DMS53 treated with DMSO at 0.1 percent for 48 hours (cell line): ENCODE measurements at regions not wholly inside any gene's neighbourhood (a gene's known extent, or its start where the extent isn't known, plus 50 kb on each side); places are given as distances from the start of the nearest gene placed in this dataset.

Experiments used
- DNase-seq: peaks from one replicate; lab custom pipeline; 2025; ENCODE audit not compliant: unreplicated experiment; lab: John Stamatoyannopoulos, UW

DNA sequence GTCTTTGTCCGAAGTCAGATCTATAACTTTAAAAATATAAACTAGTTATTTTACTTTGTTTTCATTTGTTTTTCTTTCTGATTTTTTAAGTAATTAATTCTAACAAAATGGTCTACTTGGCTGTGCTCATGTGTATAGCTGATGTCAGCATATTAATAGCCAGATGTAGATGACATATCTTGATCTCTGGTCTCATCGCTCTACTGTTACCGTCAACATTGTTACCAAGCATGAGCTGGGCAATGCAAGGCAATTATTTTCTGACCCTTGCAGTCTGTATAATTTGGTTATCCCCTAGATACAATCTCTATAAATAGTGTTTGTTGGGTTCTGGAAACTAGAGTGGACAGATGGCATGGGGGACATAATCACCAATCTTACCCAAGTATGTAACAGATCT is 151.6 kb upstream of the PTPRK start:
- no peak for DNase-seq

DNA sequence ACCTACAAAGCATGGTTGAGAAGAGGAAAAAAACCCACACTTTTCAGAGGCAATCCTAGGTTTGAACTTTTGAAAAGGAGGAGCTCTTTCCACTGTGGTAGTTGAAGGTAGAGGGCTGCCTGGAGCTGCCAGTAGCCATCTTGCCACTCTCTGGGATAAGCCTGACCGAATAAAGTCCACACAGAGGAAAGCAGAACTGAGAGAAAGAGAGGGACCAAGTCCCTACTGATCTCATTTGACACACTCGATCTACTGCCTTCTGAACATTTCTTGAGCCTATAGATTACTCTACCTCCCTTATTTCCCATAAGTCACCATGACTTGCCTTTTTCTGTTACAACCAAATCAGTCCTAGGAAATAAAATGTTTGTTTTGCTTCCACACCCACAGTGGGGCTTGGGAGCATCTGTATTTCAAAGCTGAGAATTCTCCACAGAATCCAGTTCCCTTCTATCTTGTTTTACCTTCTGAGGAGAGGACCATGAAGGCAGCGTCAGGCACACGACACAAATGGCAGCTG is 147.0 kb upstream of the PTPRK start:
- no peak for DNase-seq

DNA sequence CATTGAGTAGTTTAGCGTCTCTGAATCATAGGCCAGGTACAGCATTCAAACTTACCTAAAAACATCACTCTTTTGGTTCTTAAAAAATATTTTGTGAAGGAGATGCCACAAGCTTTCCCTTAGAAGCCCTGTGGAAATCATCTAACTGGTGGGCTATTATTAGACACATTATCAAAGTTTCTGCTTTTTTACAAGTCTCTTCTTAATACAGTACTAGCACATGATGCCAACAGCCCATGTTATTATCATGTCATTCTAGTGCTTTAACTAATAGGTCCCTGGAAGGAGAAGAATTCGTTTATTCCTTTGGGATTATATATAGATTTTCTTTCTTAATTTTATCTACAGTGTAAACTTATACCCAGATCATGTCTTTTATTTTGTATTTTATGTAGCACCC is 146.0 kb upstream of the PTPRK start:
- no peak for DNase-seq

DNA sequence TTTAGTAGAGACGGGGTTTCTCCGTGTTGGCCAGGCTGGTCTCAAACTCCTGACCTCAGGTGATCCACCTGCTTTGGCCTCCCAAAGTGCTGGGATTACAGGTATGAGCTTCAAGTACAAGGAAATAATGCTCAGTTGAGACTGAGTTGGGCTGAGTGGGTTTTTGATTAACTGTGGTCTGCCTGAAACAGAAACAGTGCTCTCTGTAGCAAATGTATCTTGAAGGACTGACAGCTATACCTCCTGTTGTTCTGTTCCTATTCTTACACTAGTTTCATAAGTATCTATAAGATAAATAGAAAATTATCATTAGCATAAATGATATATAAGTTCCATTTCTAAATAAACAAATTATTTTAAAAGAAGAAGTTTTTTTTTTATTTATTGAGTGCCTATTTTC is 142.8 kb upstream of the PTPRK start:
- no peak for DNase-seq

DNA sequence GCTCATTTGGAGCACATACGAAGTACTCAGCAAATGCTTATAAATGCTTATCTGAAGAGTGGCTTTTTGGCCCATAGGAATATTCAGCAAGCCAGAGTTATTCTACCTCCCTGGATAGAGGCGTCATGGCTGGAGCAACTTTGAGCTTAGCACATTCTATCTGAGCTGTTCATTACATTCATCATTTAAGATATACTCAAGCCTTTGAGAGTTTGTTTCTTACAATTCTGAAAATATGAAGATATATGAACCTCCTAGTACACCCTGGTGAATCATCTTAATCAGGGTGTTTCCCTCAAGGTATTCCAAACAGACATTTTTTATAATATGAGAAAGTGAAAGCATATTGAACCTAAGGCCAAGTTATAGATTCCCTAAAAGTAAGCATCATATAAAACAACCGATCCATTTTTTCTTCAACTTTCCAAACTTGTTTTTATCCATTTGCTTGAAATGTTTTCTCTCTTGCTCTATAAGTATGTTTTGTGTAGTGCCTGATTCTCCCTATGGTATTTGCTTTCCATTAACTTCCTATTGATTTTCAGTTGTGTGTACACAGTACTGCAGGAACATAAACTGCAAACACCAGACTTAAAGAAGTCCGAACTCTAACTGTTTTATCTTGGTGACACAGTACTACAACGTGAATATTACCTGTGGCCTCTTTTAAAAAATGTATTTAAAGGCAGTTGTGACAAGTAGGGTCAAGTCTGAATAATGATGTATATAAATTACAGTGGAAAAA is 139.7 kb upstream of the PTPRK start:
- no peak for DNase-seq

DNA sequence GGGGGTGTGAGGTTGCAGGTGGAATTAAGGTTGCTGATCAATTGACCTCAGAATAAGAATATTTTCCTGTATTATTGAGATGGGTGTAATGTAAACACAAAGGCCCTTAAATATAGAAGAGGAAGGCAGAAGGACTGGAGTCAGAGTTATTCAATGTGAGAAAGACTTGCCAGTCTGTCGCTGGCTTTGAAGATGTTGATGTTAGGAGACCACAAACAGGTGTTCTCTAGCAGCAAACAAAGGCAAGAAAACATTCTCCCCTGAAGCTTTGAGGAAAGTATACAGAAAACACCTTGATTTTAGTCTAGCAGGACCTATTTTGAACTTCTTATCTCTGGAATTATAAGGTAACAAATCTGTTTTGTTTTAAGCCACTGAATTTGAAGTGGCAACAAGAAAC is 138.9 kb upstream of the PTPRK start:
- no peak for DNase-seq

DNA sequence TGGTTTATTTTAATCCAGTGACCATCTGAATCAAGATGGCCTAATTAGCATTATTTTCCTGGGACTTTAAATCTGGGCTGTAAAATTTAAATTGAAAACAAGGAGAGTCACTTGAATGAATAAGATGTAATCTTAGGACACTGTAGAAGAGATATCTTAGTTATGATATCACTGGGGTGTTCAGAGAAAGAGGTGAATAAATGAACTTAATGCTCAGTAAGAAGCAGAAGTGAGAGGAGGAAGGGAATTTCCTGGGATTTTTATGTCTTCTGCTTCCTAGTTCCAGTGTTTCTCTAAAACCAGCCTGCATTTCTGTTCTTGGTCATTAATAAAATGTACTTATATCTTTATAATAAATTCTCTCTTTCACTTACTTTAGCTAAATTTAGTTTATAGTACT is 136.8 kb upstream of the PTPRK start:
- DNase-seq: no peak

DNA sequence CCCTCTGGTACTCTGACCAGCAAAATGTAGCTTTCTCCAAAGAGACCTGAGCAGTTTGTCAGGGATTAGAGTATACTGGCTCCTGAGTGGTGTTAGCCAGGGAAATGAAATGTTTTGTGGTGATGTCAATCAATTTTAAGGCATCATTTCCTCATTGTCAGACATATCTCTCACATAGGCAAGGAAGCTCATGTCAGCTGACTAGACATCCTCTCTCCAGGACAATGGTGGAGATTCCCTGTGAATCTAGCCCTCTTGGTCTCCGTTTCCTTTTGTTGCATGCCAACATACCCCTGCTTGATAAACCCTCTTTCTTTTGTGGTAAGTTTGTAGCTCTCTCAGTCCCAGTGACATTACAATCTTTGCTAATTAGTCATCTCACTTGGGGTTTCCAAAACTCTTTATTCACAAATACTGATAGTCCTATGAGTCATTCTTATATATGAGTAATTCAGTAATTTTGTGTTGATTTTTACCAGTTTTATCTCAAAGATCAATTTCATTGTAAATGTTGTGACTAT is 135.6 kb upstream of the PTPRK start:
- no peak for DNase-seq

DNA sequence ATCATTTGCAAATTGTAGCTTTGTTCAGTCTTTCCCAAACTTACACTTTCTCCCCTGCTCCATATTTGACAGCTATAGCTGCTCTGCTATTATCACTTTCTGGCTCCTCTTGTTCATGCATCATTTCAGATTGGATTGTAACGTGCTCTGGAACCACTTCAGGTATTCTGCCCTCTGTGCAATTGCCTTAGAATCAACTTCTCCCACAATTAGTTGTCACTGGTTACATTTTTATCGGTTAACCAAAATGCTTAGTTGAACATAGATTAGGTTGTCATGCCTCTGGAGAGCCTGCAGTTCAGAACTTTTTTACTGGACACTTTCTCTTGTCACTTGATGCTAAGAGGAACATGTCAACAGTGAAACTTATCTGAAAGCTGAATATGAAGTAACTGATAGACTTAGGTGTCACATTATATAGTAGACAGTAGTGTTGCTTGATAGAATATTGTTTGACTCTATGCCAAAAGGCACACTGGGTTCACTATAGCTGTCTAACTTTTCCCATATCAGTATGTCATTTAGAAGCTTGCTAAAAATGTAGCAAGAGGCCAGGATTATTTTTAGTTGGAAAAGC is 127.7 kb upstream of the PTPRK start:
- no peak for DNase-seq

DNA sequence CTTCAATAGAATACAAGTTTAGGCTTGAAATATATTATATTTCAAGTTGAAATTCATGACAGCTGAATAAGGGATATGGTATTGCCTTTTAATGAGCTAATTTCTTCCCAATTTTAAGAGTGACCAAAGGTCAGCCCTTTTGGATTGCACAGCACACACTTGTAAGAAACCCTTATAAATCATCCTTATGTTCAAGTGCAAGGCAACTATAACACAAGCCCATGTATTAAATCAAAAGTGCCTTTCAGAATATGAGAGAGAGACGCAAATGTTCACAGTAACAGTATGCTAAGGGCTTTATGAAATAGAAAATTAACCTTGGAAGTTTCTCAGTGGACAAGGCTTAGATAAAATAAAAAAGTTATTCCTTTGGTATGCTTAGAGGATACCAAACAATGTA is 121.7 kb upstream of the PTPRK start:
- no peak for DNase-seq

DNA sequence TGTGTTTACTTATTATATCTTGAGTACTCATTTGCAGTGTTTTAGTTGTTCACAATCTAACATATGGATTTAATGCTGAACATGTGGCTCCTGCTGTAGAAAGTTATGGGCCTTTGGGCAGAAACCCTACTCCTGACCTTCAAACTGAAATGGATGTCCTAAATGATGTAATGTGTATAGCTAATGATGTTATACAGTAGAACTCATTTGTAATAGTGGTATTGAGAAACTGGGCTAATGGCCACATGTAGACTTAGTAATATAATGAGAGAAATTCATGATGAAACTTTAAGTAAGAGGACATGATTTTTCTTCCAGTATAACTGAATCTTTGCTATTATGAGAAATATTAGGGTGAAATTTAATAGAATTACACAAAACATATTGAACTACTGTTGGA is 121.3 kb upstream of the PTPRK start:
- no peak for DNase-seq

DNA sequence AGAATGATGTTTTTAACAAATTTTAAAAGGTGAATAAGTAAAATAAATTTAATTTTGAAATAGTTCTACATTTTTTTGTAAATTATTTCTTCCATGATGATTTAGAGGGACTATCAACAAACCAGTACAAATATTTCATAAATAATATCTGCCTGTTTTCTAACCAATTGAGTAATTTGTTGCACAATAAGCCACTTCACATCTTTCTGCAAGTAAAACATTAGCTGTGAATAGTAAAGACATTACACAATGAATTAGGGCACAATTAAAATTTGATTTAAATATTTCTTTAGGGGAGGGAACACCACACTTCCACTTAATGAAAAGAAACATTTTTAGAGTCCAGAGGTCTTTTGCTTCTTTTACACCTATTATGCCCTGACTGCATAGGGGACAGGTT is 118.4 kb upstream of the PTPRK start:
- no peak for DNase-seq

DNA sequence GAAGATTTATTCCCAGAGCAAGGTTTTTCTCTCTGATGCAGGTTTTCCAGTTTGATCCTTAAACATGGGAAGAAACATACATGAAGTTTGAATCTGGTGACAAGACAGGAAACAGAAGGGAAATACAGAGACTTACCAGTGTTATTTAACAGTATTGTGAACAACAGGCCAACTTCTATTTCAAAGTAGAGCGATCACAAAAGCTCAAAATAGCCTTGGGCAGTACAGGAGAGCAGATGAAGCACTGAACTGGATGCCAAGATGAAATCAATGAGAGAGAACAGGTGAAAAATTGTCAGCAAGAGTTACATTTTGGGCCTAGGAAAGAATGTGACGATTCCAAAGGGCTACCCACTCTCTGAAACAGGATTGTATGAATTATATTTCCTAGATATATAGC is 114.8 kb upstream of the PTPRK start:
- no peak for DNase-seq

DNA sequence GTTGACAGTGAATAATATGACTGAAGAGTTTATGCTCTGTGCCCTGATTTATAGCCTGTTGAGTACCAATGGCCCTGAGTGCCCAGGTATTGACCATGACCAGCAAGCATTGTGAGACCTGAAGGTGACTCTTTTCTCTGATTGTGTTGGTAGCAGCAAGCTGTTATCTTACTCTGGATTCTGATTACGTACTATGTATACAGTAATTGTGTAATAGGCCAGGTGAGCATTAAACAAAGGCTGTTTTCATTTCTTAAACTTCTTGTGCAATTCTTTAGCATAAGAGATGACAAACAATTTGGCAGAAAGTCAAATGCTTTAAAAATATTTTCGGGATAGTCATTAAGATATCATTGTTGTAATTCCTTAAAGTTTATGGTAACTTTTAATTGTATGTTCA is 111.7 kb upstream of the PTPRK start:
- DNase-seq: no peak

DNA sequence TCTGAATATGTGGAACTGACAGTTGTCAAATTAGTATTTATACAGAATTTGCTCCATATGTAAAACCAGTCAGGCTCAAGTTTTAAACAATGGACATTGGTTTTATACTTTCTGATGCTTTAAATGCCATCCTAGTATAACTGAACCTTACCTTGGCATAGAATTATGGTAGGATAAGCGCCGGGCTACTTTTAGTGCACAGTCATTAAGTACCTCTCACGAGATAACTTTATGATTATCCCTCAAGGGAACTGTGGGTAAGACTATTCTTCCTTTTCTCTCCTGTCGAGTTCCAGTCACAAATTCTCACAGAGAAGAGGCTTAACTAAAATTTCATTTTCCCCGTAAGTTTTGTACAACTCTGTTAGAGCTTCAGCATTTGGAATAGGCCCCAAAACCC is 110.6 kb upstream of the PTPRK start:
- DNase-seq: no peak

DNA sequence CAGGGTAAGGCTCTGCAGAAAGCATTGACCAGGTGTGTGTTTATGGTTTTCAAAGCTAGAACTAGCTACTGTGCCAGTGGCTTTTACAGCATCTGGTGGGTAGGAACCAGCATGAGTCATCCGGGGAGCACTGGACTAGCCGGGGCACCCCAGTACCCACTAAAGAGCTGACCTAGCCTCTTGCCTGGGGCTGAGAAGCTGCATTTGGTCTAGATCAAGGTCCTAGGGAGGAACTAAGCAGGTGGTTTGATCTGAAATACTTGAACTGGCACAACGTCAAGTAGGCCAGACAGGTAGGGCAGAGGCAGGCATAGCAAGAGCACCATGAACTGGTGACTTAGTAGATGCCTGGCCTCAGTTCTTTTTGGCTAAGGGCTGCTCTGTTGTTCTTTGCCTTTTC is 109.8 kb upstream of the PTPRK start:
- no peak for DNase-seq

DNA sequence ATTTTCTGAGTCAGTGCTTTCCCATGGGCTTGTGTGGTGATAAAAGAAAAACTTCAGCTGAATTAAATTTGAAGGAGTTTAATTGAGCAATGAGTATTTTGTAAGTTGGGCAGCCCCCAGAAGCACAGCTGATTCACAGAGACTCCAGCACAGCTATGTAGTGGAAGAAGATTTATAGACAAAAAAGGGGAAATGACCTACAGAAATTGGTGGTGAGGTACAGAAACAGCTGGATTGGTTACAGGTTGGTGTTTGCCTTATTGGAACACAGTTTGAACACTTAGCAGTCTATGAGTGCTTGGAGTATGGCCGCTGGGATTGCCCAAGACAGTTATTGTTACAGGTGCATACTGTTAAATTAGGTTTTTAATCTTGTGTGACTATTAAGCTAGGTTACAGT is 96.9 kb upstream of the PTPRK start:
- no peak for DNase-seq

DNA sequence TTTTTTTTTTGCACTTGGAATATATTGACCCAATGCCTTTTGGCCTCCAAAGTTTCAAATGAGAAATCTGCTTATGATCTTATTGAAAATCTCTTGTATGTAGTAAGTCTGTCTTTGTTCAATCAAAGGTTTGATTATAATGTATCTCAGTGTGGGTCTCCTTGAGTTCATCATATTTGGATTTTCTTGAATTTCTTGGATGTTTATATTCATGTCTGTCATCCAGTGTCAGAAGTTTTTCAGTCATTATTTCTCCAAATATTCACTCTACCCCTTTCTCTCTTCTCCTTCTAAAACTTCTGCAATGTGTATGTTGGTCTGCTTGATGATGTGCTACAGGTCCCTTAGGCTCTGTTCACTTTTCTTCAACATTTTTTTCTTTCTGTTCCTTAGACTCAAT is 95.9 kb upstream of the PTPRK start:
- no peak for DNase-seq

DNA sequence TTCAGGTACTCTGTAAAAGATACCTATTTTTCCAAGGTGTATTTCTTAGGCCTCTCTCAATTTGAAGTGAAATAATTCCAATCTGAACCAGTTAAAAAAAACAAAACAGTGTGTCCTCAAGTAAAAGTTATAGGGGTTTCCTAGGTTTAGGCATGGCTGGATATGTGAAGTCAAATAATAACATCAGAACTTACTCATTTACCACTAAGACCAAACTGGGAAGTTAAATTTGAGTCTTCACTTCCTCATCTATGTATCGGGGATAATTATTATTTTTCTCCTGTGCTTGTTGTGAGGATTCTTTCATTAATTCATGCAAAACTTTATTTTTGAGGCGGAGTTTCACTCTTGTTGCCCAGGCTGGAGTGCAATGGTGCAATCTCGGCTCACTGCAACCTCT is 86.2 kb upstream of the PTPRK start:
- no peak for DNase-seq

DNA sequence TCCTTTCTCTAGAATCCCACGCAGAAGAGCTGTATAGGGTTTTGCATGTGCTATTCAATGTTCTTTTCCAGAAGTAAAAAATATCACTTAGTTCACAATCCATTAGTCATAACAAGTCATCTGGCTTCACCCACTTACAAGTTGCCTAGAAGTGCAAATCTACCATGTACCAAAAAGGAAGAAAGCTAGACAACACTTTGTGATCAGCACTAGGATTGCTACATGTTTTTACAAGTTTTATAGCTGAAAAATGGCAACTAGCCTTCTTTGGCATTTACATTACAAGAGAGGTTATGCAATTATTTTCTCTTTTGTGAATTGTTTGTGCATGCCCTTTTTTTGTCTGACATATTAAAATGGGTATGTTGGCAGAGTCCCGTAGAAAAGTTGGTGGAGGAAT is 85.6 kb upstream of the PTPRK start:
- DNase-seq: no peak

DNA sequence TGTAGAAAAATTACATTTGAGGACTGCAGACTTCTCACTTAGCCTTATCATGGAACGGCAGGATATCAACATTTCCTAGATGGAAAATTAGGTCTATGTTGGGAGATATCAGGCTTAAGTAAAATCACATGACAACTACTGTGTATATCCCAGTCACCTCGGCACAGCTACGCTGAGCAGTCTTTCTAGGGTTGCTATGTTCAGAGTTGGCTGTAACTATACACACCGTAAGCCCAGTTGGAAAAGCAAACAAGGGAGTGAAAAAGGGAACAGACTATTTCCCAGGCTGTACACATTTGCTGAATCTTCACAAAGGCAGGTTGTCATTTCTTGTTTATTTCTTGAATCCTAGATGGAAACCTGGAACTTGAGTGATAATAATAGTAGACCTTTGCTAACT is 80.7 kb upstream of the PTPRK start:
- DNase-seq: no peak

DNA sequence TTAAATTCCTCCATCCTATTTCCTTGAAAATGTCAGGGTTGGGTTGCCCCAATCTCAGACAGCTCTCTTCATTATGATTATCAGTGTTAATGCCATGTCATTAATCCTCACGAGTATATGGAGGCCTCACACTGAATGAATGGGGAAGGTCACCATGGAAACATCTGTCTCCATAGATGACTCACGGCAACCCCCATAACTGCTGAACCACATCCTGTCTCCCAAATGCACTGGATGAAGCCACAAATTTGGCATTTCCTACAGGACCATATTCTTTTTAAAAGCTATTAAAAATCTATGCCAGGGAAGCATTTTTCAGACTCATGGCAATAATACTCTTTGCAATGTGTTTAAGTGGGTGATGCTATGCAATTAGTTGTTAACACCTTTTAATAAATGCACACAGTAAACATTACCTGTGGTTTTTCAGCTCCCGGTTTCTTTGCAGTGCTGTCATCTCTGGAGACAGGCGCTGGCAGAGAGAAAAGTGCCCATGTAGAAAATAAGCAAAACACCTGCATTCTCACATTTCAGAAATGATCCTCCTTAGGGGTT is 80.1 kb upstream of the PTPRK start:
- no peak for DNase-seq
